ENCODE measurements at regions not wholly inside any gene's neighbourhood (a gene's known extent, or its start where the extent isn't known, plus 50 kb on each side); places are given as distances from the start of the nearest gene placed in this dataset.

DNA sequence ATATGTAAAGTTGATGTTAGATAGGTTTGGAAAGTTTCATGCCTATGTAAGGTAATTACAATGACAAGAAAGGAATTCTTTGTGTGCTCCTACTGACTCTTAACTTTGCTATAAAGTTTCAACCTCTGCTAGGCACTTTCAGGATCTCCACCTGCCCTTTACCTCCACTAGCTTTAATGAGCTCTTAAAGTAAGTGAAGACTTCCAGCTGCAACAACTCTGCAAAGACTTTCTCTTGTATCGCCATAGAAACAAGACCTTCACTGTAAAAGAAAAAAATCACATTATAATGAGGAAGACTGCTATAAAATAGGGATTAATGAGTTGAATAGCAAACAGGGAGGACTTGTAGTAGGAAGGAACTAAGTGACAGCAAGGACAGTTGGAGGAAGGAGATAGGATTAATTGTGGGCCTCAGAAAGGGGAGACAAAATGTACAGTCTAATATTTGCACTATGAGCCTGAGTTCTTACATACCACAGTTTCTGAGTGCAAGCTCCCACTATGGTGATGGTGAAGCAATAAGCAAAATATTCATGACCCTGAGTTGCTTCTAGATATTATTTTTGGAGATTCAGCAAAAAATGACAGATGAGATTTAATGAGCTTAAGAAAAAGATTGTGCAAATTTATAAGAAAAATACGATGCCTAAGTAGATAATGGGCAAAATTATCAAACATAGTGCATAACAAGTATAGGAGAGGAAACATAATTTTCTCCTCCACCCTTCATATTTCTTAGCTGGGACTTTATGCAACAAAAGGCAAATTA is 66.7 kb downstream of the DHRS2 start:
- TF ChIP-seq RFX5 (IDR thresholded peaks at IDR 0.05) (no peak), ZFP36 (IDR thresholded peaks at IDR 0.05; ENCODE audit: borderline replicate concordance, partially characterized antibody) (no peak), CTCF (IDR thresholded peaks at IDR 0.05) (no peak), EP300 (IDR thresholded peaks at IDR 0.05) (no peak), RCOR1 (IDR thresholded peaks at IDR 0.05; ENCODE audit: low read depth, low read length) (no peak), CHD2 (IDR thresholded peaks at IDR 0.05; ENCODE audit: low read length, partially characterized antibody) (no peak), GATA3 (IDR thresholded peaks at IDR 0.05; ENCODE audit: borderline replicate concordance) (no peak), POLR2AphosphoS2 (conservative IDR thresholded peaks at IDR 0.05; ENCODE audit: low read length) (no peak), JUN (IDR thresholded peaks at IDR 0.05) (no peak), CEBPB (IDR thresholded peaks at IDR 0.05) (no peak), HEYL (CRISPR knock-in tag; IDR thresholded peaks at IDR 0.05) (no peak)
- TF ChIP-seq, protein P1, sequence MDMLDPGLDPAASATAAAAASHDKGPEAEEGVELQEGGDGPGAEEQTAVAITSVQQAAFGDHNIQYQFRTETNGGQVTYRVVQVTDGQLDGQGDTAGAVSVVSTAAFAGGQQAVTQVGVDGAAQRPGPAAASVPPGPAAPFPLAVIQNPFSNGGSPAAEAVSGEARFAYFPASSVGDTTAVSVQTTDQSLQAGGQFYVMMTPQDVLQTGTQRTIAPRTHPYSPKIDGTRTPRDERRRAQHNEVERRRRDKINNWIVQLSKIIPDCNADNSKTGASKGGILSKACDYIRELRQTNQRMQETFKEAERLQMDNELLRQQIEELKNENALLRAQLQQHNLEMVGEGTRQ (IDR thresholded peaks at IDR 0.05), result no peak
